HEK293 (cell line): ENCODE measurements at regions not wholly inside any gene's neighbourhood (a gene's known extent, or its start where the extent isn't known, plus 50 kb on each side); places are given as distances from the start of the nearest gene placed in this dataset.
"Not testable (repeated sequence)": the region's sequence is repeated elsewhere in the genome, so short reads cannot be mapped to it uniquely, and the experiment has no call there.

ENCODE experiments used
- CTCF ChIA-PET: fragments of 350-600 bp; formaldehyde crosslinking; extraction: SDS; loops from one replicate; lab custom pipeline; 2021; ENCODE audit warnings: antibody characterized with exemption; lab: Yijun Ruan, JAX
- POLR2A ChIA-PET: fragments of 300-600 bp; formaldehyde crosslinking; extraction: SDS; loops from one replicate; lab custom pipeline; 2020; ENCODE audit warnings: antibody characterized with exemption, inconsistent platforms; lab: Yijun Ruan, JAX
- H3K27ac ChIP-seq: fragments of 200-500 bp; sonication (Bioruptor generic); 2 replicates; pipeline ENCODE4 v1.5.1; 2014; ENCODE audit warnings: low read depth, low read length, control low read depth, inconsistent platforms; ENCODE audit errors: extremely low read depth
- H3K36me3 ChIP-seq, 2 experiments: fragments of 200-500 bp in 1 of 2; sonication (Bioruptor generic) in 1 of 2; 1 replicate in 1 of 2; 2 replicates in 1 of 2; pipeline ENCODE4 v1.5.1; 2014 to 2017; ENCODE audit warnings: inconsistent platforms in 2 of 2, low read length in 2 of 2; ENCODE audit not compliant: control insufficient read depth in 2 of 2, insufficient read depth in 1 of 2
- H3K4me1 ChIP-seq: fragments of 200-500 bp; sonication (Bioruptor generic); 2 replicates; pipeline ENCODE4 v1.5.1; 2014; ENCODE audit warnings: mild to moderate bottlenecking, low read length, inconsistent platforms; ENCODE audit not compliant: control insufficient read depth, insufficient read depth
- H3K4me3 ChIP-seq: 2 replicates; pipeline ENCODE4 v1.5.1; 2011; ENCODE audit warnings: low read depth, mild to moderate bottlenecking, control low read depth, low read length, moderate library complexity
- H3K9me3 ChIP-seq: fragments of 200-500 bp; sonication (Bioruptor generic); 2 replicates; pipeline ENCODE4 v1.5.1; 2014; ENCODE audit warnings: low read depth, low read length, inconsistent platforms; ENCODE audit not compliant: control insufficient read depth, insufficient read depth
- KLF16 ChIP-seq: fragments of 450-650 bp; formaldehyde crosslinking; IDR thresholded peaks from 2 replicates; pipeline ENCODE4 v1.5.1; 2017; ENCODE audit warnings: missing biosample characterization, missing genetic modification characterization
- PATZ1 ChIP-seq: fragments of 450-650 bp; formaldehyde crosslinking; IDR thresholded peaks from 2 replicates; pipeline ENCODE4 v1.5.1; 2016; ENCODE audit warnings: missing biosample characterization, missing genetic modification characterization
- SP3 ChIP-seq: fragments of 450-650 bp; formaldehyde crosslinking; IDR thresholded peaks from 2 replicates; pipeline ENCODE4 v1.5.1; 2016; ENCODE audit warnings: missing biosample characterization, missing genetic modification characterization
- TRIM28 ChIP-seq: IDR thresholded peaks from 2 replicates; pipeline ENCODE4 v1.6.1; 2011; ENCODE audit warnings: low read length, control low read depth, borderline replicate concordance
- ZNF121 ChIP-seq: fragments of 450-650 bp; formaldehyde crosslinking; IDR thresholded peaks from 2 replicates; pipeline ENCODE4 v1.5.1; 2016; ENCODE audit warnings: missing biosample characterization, missing genetic modification characterization
- ZNF132 ChIP-seq: fragments of 450-650 bp; formaldehyde crosslinking; IDR thresholded peaks from 2 replicates; pipeline ENCODE4 v1.5.1; 2017; ENCODE audit warnings: missing biosample characterization, missing genetic modification characterization, borderline replicate concordance
- ZNF19 ChIP-seq: fragments of 450-650 bp; formaldehyde crosslinking; IDR thresholded peaks from 2 replicates; pipeline ENCODE4; 2016; ENCODE audit warnings: missing biosample characterization, missing genetic modification characterization, low read depth
- ZNF24 ChIP-seq: fragments of 450-650 bp; formaldehyde crosslinking; IDR thresholded peaks from 2 replicates; pipeline ENCODE4 v1.5.1; 2016; ENCODE audit warnings: missing biosample characterization, missing genetic modification characterization
- ZNF280D ChIP-seq: fragments of 450-650 bp; formaldehyde crosslinking; IDR thresholded peaks from 2 replicates; pipeline ENCODE4 v1.5.1; 2016; ENCODE audit warnings: missing biosample characterization, missing genetic modification characterization
- ZNF311 ChIP-seq: fragments of 450-650 bp; formaldehyde crosslinking; IDR thresholded peaks from 2 replicates; pipeline ENCODE4 v1.5.1; 2017; ENCODE audit warnings: missing biosample characterization, missing genetic modification characterization, borderline replicate concordance
- ZNF341 ChIP-seq: fragments of 450-650 bp; formaldehyde crosslinking; IDR thresholded peaks from 2 replicates; pipeline ENCODE4; 2016; ENCODE audit warnings: low read depth, missing biosample characterization, missing genetic modification characterization
- ZNF354C ChIP-seq: fragments of 450-650 bp; formaldehyde crosslinking; IDR thresholded peaks from 2 replicates; pipeline ENCODE4 v1.5.1; 2016; ENCODE audit warnings: missing biosample characterization, missing genetic modification characterization, low read depth, borderline replicate concordance
- ZNF37A ChIP-seq: fragments of 450-650 bp; IDR thresholded peaks from 2 replicates; pipeline ENCODE4 v1.5.1; 2018; ENCODE audit warnings: missing biosample characterization, missing genetic modification characterization
- ZNF423 ChIP-seq: fragments of 450-650 bp; formaldehyde crosslinking; IDR thresholded peaks from 2 replicates; pipeline ENCODE4 v1.5.1; 2016; ENCODE audit warnings: missing biosample characterization, missing genetic modification characterization
- ZNF473 ChIP-seq: fragments of 450-650 bp; formaldehyde crosslinking; IDR thresholded peaks from 2 replicates; pipeline ENCODE4 v1.5.1; 2017; ENCODE audit warnings: missing biosample characterization, missing genetic modification characterization
- ZNF600 ChIP-seq: fragments of 450-650 bp; formaldehyde crosslinking; IDR thresholded peaks from 2 replicates; pipeline ENCODE4 v1.5.1; 2016; ENCODE audit warnings: missing biosample characterization, missing genetic modification characterization
- ZNF670 ChIP-seq: fragments of 450-650 bp; formaldehyde crosslinking; IDR thresholded peaks from 2 replicates; pipeline ENCODE4 v1.5.1; 2016; ENCODE audit warnings: missing biosample characterization, missing genetic modification characterization, low read depth
- ZNF76 ChIP-seq: fragments of 450-650 bp; formaldehyde crosslinking; IDR thresholded peaks from 2 replicates; pipeline ENCODE4; 2016; ENCODE audit warnings: low read depth, missing biosample characterization, missing genetic modification characterization, borderline replicate concordance
- ZNF768 ChIP-seq: fragments of 450-650 bp; formaldehyde crosslinking; IDR thresholded peaks from 2 replicates; pipeline ENCODE4 v1.5.1; 2018; ENCODE audit warnings: missing biosample characterization, mild to moderate bottlenecking, missing genetic modification characterization
- ZSCAN4 ChIP-seq: fragments of 450-650 bp; formaldehyde crosslinking; IDR thresholded peaks from 2 replicates; pipeline ENCODE4 v1.5.1; 2017; ENCODE audit warnings: missing biosample characterization, missing genetic modification characterization

GRCh38 chr11:38900211-38900610, 2302.2 kb upstream of the RAG2 start:
- Histone ChIP-seq H3K27ac (no peak overlapping the region), H3K4me1 (no peaks in the 10 kb centered on the region), H3K36me3 (no peaks in the 10 kb centered on the region)
- POLR2A ChIA-PET = no interaction called here
- no peak for TF ChIP-seq ZNF423 (tag by site-specific recombination)
- TF ChIP-seq ZNF19 (tag by site-specific recombination) = no peak
- no peak for TF ChIP-seq ZNF341 (tag by site-specific recombination)
- no peak for TF ChIP-seq SP3 (tag by site-specific recombination)
- no peak for TF ChIP-seq KLF16
- no peak for TF ChIP-seq ZNF600 (tag by site-specific recombination)
- TF ChIP-seq ZSCAN4 (tag by site-specific recombination) = no peak
- no peak for TF ChIP-seq PATZ1 (tag by site-specific recombination)
- TF ChIP-seq ZNF37A (tag by site-specific recombination) = no peak
- TF ChIP-seq ZNF76 (tag by site-specific recombination) = no peak
- no peak for TF ChIP-seq ZNF354C
- TF ChIP-seq ZNF311 (tag by site-specific recombination) = no peak
- no peak for TF ChIP-seq ZNF670 (tag by site-specific recombination)
- no peak for TF ChIP-seq ZNF24 (tag by site-specific recombination)
- TF ChIP-seq ZNF473 (tag by site-specific recombination) = no peak
- TF ChIP-seq ZNF768 (tag by site-specific recombination) = no peak
- no peak for TF ChIP-seq ZNF280D (tag by site-specific recombination)
- no peak for TF ChIP-seq TRIM28
- TF ChIP-seq ZNF132 = no peak
- no peak for TF ChIP-seq ZNF121 (tag by site-specific recombination)
- TF ChIP-seq, all 188 proteins: peak for 0
- no peaks in the 10 kb centered on the region for H3K9me3 ChIP-seq
- H3K4me3 ChIP-seq = no peak overlapping the region
- CTCF ChIA-PET = no interaction called here

GRCh38 chr11:38894201-38894600, 2296.2 kb upstream of the RAG2 start:
- CTCF ChIA-PET = interaction anchor here (0.6 kb wide), 1 partner anchor 1234 kb away, joined by 3 read pairs; no protein-coding TSS in a partner anchor
- H3K36me3 ChIP-seq, H3K4me1 ChIP-seq, POLR2A ChIA-PET, H3K4me3 ChIP-seq, H3K9me3 ChIP-seq, H3K27ac ChIP-seq: not testable (repeated sequence)
